CD14-positive monocyte (primary cell): ENCODE measurements at regions not wholly inside any gene's neighbourhood (a gene's known extent, or its start where the extent isn't known, plus 50 kb on each side); places are given as distances from the start of the nearest gene placed in this dataset.

Source experiments
- DNase-seq, 3 donors: peaks; one replicate each; pipeline ENCODE4 v3.0.0-alpha.2; 2011 to 2022
- H2AFZ ChIP-seq: 2 replicates; pipeline ENCODE4 v1.6.0; 2012; ENCODE audit warnings: mild to moderate bottlenecking, low read depth, low read length, inconsistent platforms; ENCODE audit not compliant: insufficient read depth, poor library complexity, severe bottlenecking
- H3K27ac ChIP-seq, 2 donors: 1 replicate in 1 of 2; 2 replicates in 1 of 2; pipeline ENCODE4 v1.5.1; 2012 to 2013; ENCODE audit warnings: low read length in 2 of 2, control low read depth in 1 of 2, inconsistent platforms in 1 of 2, low read depth in 1 of 2, mild to moderate bottlenecking in 1 of 2
- H3K27me3 ChIP-seq, 2 donors: one replicate each; pipeline versions ENCODE4 v1.6.0 to v1.6.1; 2011 to 2013; ENCODE audit warnings: low read length in 2 of 2; ENCODE audit not compliant: control insufficient read depth in 2 of 2, insufficient read depth in 2 of 2
- H3K36me3 ChIP-seq, 2 donors: replicated peaks in 1 of 2; 1 replicate in 1 of 2; 2 replicates in 1 of 2; pipeline versions ENCODE4 v1.5.1 to v1.6.1; 2012 to 2013; ENCODE audit warnings: low read length in 2 of 2, control low read depth in 1 of 2, inconsistent platforms in 1 of 2, mild to moderate bottlenecking in 1 of 2; ENCODE audit not compliant: insufficient read depth in 2 of 2, control insufficient read depth in 1 of 2
- H3K4me1 ChIP-seq, 2 donors: 1 replicate in 1 of 2; 2 replicates in 1 of 2; pipeline versions ENCODE4 v1.5.1 to v1.6.1; 2012 to 2013; ENCODE audit warnings: low read length in 2 of 2, control low read depth in 1 of 2, inconsistent platforms in 1 of 2, mild to moderate bottlenecking in 1 of 2, moderate library complexity in 1 of 2; ENCODE audit not compliant: insufficient read depth in 2 of 2, control insufficient read depth in 1 of 2
- H3K4me2 ChIP-seq: replicated peaks from 2 replicates; pipeline ENCODE3; 2012; ENCODE audit warnings: low read length, moderate library complexity, mild to moderate bottlenecking; ENCODE audit not compliant: poor library complexity, severe bottlenecking; ENCODE audit errors: extremely low read depth
- H3K4me3 ChIP-seq, 3 experiments: fragments of 200-600 bp in 1 of 3; sonication (generic) in 1 of 3; replicated peaks in 1 of 3; 1 replicate in 2 of 3; 2 replicates in 1 of 3; pipeline ENCODE4 v1.5.1; 2011 to 2013; ENCODE audit warnings: low read length in 3 of 3, mild to moderate bottlenecking in 3 of 3, control low read depth in 2 of 3, low read depth in 2 of 3, inconsistent platforms in 1 of 3, moderate library complexity in 1 of 3
- H3K79me2 ChIP-seq: 2 replicates; pipeline ENCODE4 v1.6.0; 2012; ENCODE audit warnings: mild to moderate bottlenecking, control low read depth, inconsistent platforms, low read length, moderate library complexity; ENCODE audit not compliant: insufficient read depth
- H3K9ac ChIP-seq: 2 replicates; pipeline ENCODE4 v1.6.0; 2017; ENCODE audit warnings: low read length, mild to moderate bottlenecking; ENCODE audit not compliant: insufficient read depth, poor library complexity, severe bottlenecking
- H3K9me3 ChIP-seq, 2 donors: replicated peaks in 1 of 2; 1 replicate in 1 of 2; 2 replicates in 1 of 2; pipeline versions ENCODE4 v1.5.1 to v1.6.1; 2012 to 2013; ENCODE audit warnings: low read length in 2 of 2, control low read depth in 1 of 2; ENCODE audit not compliant: control insufficient read depth in 1 of 2, insufficient read depth in 1 of 2
- H4K20me1 ChIP-seq: 2 replicates; pipeline ENCODE4 v1.6.0; 2012; ENCODE audit warnings: mild to moderate bottlenecking, low read length, control low read depth, moderate library complexity; ENCODE audit not compliant: insufficient read depth
- H3K27ac Mint-ChIP-seq, 7 donors: one replicate each; pipeline ENCODE4 v1.8.0; 2020; ENCODE audit warnings: mild to moderate bottlenecking in 7 of 7, mixed read lengths in 7 of 7, moderate library complexity in 6 of 7, inconsistent platforms in 2 of 7
- H3K27me3 Mint-ChIP-seq, 3 donors: one replicate each; pipeline ENCODE4 v1.8.0; 2021 to 2022; ENCODE audit warnings: low read depth in 3 of 3, mild to moderate bottlenecking in 3 of 3, mixed read lengths in 3 of 3, moderate library complexity in 3 of 3, inconsistent platforms in 1 of 3
- H3K36me3 Mint-ChIP-seq, 2 donors: one replicate each; pipeline ENCODE4 v1.8.0; 2020; ENCODE audit warnings: mixed read lengths in 2 of 2, inconsistent platforms in 1 of 2, mild to moderate bottlenecking in 1 of 2
- H3K4me1 Mint-ChIP-seq: one replicate; pipeline ENCODE4 v1.8.0; 2020; ENCODE audit warnings: mild to moderate bottlenecking, mixed read lengths
- H3K4me3 Mint-ChIP-seq, 2 donors: one replicate each; pipeline ENCODE4 v1.8.0; 2020; ENCODE audit warnings: mild to moderate bottlenecking in 2 of 2, mixed read lengths in 2 of 2, moderate library complexity in 1 of 2
- H3K9me3 Mint-ChIP-seq, 7 donors: one replicate each; pipeline ENCODE4 v1.8.0; 2020 to 2022; ENCODE audit warnings: mixed read lengths in 7 of 7, mild to moderate bottlenecking in 6 of 7, moderate library complexity in 6 of 7, inconsistent platforms in 2 of 7
- CTCF ChIP-seq: fragments of 200-600 bp; IDR thresholded peaks from one replicate; pipeline ENCODE4 v1.8.0; 2022; ENCODE audit warnings: antibody characterized with exemption, mild to moderate bottlenecking
- WGBS: methylation state at CpG from one replicate; pipeline ENCODE4 v1.1.5; 2013; ENCODE audit warnings: missing lambda C conversion rate; ENCODE audit not compliant: insufficient coverage; 5-methylcytosine and 5-hydroxymethylcytosine counted together
- intact Hi-C, 2 donors: fragments of 100-400 bp; cut with micrococcal nuclease; formaldehyde crosslinking; loops; one replicate each; pipeline versions ENCODE4 v1.15.0 to v1.15.1; 2023

- Mint-ChIP-seq H3K4me3 (no peak overlapping the region), H3K9me3 (peaks cover 0 to 2% (median 0%) of the 10 kb centered on the region in 7 donors), H3K36me3 (no peaks in the 10 kb centered on the region), H3K4me1 (no peaks in the 10 kb centered on the region), H3K27ac (no peak overlapping the region), H3K27me3 (peaks cover 3 to 5% (median 4%) of the 10 kb centered on the region in 3 donors)
- no peak overlapping the region for H3K27ac ChIP-seq
- no peak overlapping the region for H3K4me3 ChIP-seq
- no peaks in the 10 kb centered on the region for H3K9me3 ChIP-seq
- DNase-seq = no peak
- no peaks in the 10 kb centered on the region for H3K4me1 ChIP-seq
- no peak overlapping the region for H3K4me2 ChIP-seq
- WGBS = no CpG with 5 or more reads among the region's 1 CpG
- no peaks in the 10 kb centered on the region for H4K20me1 ChIP-seq
- no peak for TF ChIP-seq CTCF
- H3K36me3 ChIP-seq = no peaks in the 10 kb centered on the region
- H3K79me2 ChIP-seq = no peaks in the 10 kb centered on the region
- H3K9ac ChIP-seq = no peak overlapping the region
- no peaks in the 10 kb centered on the region for H3K27me3 ChIP-seq
- no peak overlapping the region for H2AFZ ChIP-seq
- intact Hi-C loops = no loop called here
These were observed 141.9 kb downstream of the MYCN start for GRCh38 chr2:16082276-16082675.

- Histone ChIP-seq H3K9me3 (no peaks in the 10 kb centered on the region), H3K4me3 (no peak overlapping the region), H3K4me2 (no peak overlapping the region), H3K27ac (no peak overlapping the region), H3K27me3 (no peaks in the 10 kb centered on the region), H3K4me1 (no peaks in the 10 kb centered on the region), H4K20me1 (no peaks in the 10 kb centered on the region), H3K9ac (no peak overlapping the region), H3K79me2 (no peaks in the 10 kb centered on the region), H3K36me3 (no peaks in the 10 kb centered on the region), H2AFZ (no peak overlapping the region)
- Mint-ChIP-seq H3K27me3 (peaks cover 3 to 5% (median 4%) of the 10 kb centered on the region in 3 donors), H3K9me3 (peaks cover 0 to 2% (median 0%) of the 10 kb centered on the region in 7 donors), H3K27ac (no peak overlapping the region), H3K4me1 (no peaks in the 10 kb centered on the region), H3K4me3 (no peak overlapping the region), H3K36me3 (no peaks in the 10 kb centered on the region)
- no peak for TF ChIP-seq CTCF
- intact Hi-C loops = no loop called here
- DNase-seq = no peak
- WGBS = 100% methylated on average over 1 of the region's 7 CpGs
These were observed 141.2 kb downstream of the MYCN start for GRCh38 chr2:16081316-16082200.
